Natural killer cell treated with Interleukin-12 subunit alpha and Interleukin-12 subunit beta and Interleukin-15 and Interleukin-18, amount 100 ng/mL, for 72 hours (primary cell): ENCODE measurements at regions not wholly inside any gene's neighbourhood (a gene's known extent, or its start where the extent isn't known, plus 50 kb on each side); places are given as distances from the start of the nearest gene placed in this dataset.
A peak's percentile ranks its signal among the peaks of the same experiment; 100 is the strongest.
"Not testable (repeated sequence)": the region's sequence is repeated elsewhere in the genome, so short reads cannot be mapped to it uniquely, and the experiment has no call there.

ENCODE experiments used
- ATAC-seq, 2 donors: fragments of 150-1000 bp; cut with Tn5 transposase in 1 of 2; sonication (Bioruptor Pico), chemical (Tn5 transposase) in 1 of 2; 2 replicates each; pipeline ENCODE4 v1.10.0; 2021
- DNase-seq: peaks from one replicate; pipeline ENCODE4 v3.0.0; 2022; ENCODE audit warnings: low spot score
- H3K27ac Mint-ChIP-seq, 2 donors: 1 replicate in 1 of 2; 2 replicates in 1 of 2; pipeline ENCODE4 v1.8.0; 2022; ENCODE audit warnings: mixed read lengths in 2 of 2, mild to moderate bottlenecking in 1 of 2, moderate library complexity in 1 of 2
- H3K27me3 Mint-ChIP-seq, 2 donors: 1 replicate in 1 of 2; 2 replicates in 1 of 2; pipeline ENCODE4 v1.8.0; 2022; ENCODE audit warnings: mixed read lengths in 2 of 2
- H3K36me3 Mint-ChIP-seq: one replicate; pipeline ENCODE4 v1.8.0; 2022; ENCODE audit warnings: mixed read lengths
- H3K4me1 Mint-ChIP-seq, 2 donors: 1 replicate in 1 of 2; 2 replicates in 1 of 2; pipeline ENCODE4 v1.8.0; 2022; ENCODE audit warnings: low read depth in 2 of 2, mixed read lengths in 2 of 2, mild to moderate bottlenecking in 1 of 2
- H3K4me3 Mint-ChIP-seq: one replicate; pipeline ENCODE4 v1.8.0; 2022; ENCODE audit warnings: mixed read lengths
- H3K9me3 Mint-ChIP-seq: 2 replicates; pipeline ENCODE4 v1.8.0; 2022; ENCODE audit warnings: mixed read lengths

- H3K36me3 Mint-ChIP-seq: no peaks in the 10 kb centered on the region
- H3K27me3 Mint-ChIP-seq: peaks cover 19 to 43% of the 10 kb centered on the region in 2 donors
- H3K4me3 Mint-ChIP-seq: no peak overlapping the region
- no peak for DNase-seq
- H3K27ac Mint-ChIP-seq: no peak overlapping the region
- no peaks in the 10 kb centered on the region for H3K4me1 Mint-ChIP-seq
- no peak for ATAC-seq
- no peaks in the 10 kb centered on the region for H3K9me3 Mint-ChIP-seq
These were observed 154.8 kb upstream of the FHL2 start for GRCh38 chr2:105553538-105554196.

- H3K36me3 Mint-ChIP-seq: no peaks in the 10 kb centered on the region
- H3K4me3 Mint-ChIP-seq: no peak overlapping the region
- ATAC-seq: no peak
- H3K27me3 Mint-ChIP-seq: peaks cover 7 to 21% of the 10 kb centered on the region in 2 donors
- H3K9me3 Mint-ChIP-seq: no peaks in the 10 kb centered on the region
- peaks cover 0 to 2% of the 10 kb centered on the region in 2 donors for H3K4me1 Mint-ChIP-seq
- no peak for DNase-seq
- no peak overlapping the region for H3K27ac Mint-ChIP-seq
These were observed 147.8 kb upstream of the FHL2 start for GRCh38 chr2:105546628-105546974.

GRCh38 chr2:105545730-105546627 is 147.1 kb upstream of the FHL2 start:
- H3K9me3 Mint-ChIP-seq: no peaks in the 10 kb centered on the region
- no peaks in the 10 kb centered on the region for H3K36me3 Mint-ChIP-seq
- ATAC-seq (no peak), DNase-seq (peak; percentile 76)
- no peak overlapping the region for H3K4me3 Mint-ChIP-seq
- peaks cover 7 to 21% of the 10 kb centered on the region in 2 donors for H3K27me3 Mint-ChIP-seq
- H3K4me1 Mint-ChIP-seq: peaks cover 0 to 2% of the 10 kb centered on the region in 2 donors
- no peak overlapping the region for H3K27ac Mint-ChIP-seq

- Mint-ChIP-seq H3K4me3 (no peak overlapping the region), H3K4me1 (peaks cover 0 to 2% of the 10 kb centered on the region in 2 donors), H3K27ac (no peak overlapping the region), H3K36me3 (no peaks in the 10 kb centered on the region), H3K9me3 (no peaks in the 10 kb centered on the region), H3K27me3 (peaks cover 7 to 16% of the 10 kb centered on the region in 2 donors)
- ATAC-seq (no peak), DNase-seq (no peak)
These were observed 145.9 kb upstream of the FHL2 start for GRCh38 chr2:105544591-105545377.

GRCh38 chr2:105541189-105542050 is 142.6 kb upstream of the FHL2 start:
- H3K4me1 Mint-ChIP-seq: peaks cover 0 to 2% of the 10 kb centered on the region in 2 donors
- peaks cover 14 to 16% of the 10 kb centered on the region in 2 donors for H3K27me3 Mint-ChIP-seq
- no peak for DNase-seq
- H3K27ac Mint-ChIP-seq: no peak overlapping the region
- H3K36me3 Mint-ChIP-seq: no peaks in the 10 kb centered on the region
- ATAC-seq: no peak
- H3K9me3 Mint-ChIP-seq: no peaks in the 10 kb centered on the region
- H3K4me3 Mint-ChIP-seq: no peak overlapping the region

- Mint-ChIP-seq H3K27ac (no peak overlapping the region), H3K4me1 (peaks cover 0 to 1% of the 10 kb centered on the region in 2 donors), H3K9me3 (no peaks in the 10 kb centered on the region), H3K36me3 (no peaks in the 10 kb centered on the region), H3K27me3 (peaks cover 14 to 15% of the 10 kb centered on the region in 2 donors), H3K4me3 (no peak overlapping the region)
- DNase-seq (no peak), ATAC-seq (no peak)
These were observed 141.8 kb upstream of the FHL2 start for GRCh38 chr2:105540642-105541041.

- H3K36me3 Mint-ChIP-seq: no peaks in the 10 kb centered on the region
- ATAC-seq: no peak
These were observed 140.5 kb upstream of the FHL2 start for GRCh38 chr2:105539331-105539730.

GRCh38 chr2:105538840-105539239 is 140.0 kb upstream of the FHL2 start:
- no peaks in the 10 kb centered on the region for H3K9me3 Mint-ChIP-seq
- H3K36me3 Mint-ChIP-seq: no peaks in the 10 kb centered on the region
- peaks cover 19 to 20% of the 10 kb centered on the region in 2 donors for H3K27me3 Mint-ChIP-seq
- H3K4me1 Mint-ChIP-seq: no peaks in the 10 kb centered on the region
- no peak for DNase-seq
- H3K4me3 Mint-ChIP-seq: no peak overlapping the region
- H3K27ac Mint-ChIP-seq: no peak overlapping the region
- ATAC-seq: no peak

More at GRCh38 chr2:105539331-105539730, 140.5 kb upstream of the FHL2 start:
- Mint-ChIP-seq H3K4me1 (no peaks in the 10 kb centered on the region), H3K27me3 (peaks cover 19 to 20% of the 10 kb centered on the region in 2 donors), H3K9me3 (no peaks in the 10 kb centered on the region), H3K27ac (no peak overlapping the region), H3K4me3 (no peak overlapping the region)
- DNase-seq: no peak

- DNase-seq (no peak), ATAC-seq (no peak)
- no peak overlapping the region for H3K4me3 Mint-ChIP-seq
- peaks cover 19 to 20% of the 10 kb centered on the region in 2 donors for H3K27me3 Mint-ChIP-seq
- no peak overlapping the region for H3K27ac Mint-ChIP-seq
- H3K9me3 Mint-ChIP-seq: no peaks in the 10 kb centered on the region
- H3K36me3 Mint-ChIP-seq: no peaks in the 10 kb centered on the region
- H3K4me1 Mint-ChIP-seq: no peaks in the 10 kb centered on the region
These were observed 139.1 kb upstream of the FHL2 start for GRCh38 chr2:105537920-105538319.

- no peak overlapping the region for H3K4me3 Mint-ChIP-seq
- H3K4me1 Mint-ChIP-seq: no peaks in the 10 kb centered on the region
- no peaks in the 10 kb centered on the region for H3K36me3 Mint-ChIP-seq
- peaks cover 20 to 22% of the 10 kb centered on the region in 2 donors for H3K27me3 Mint-ChIP-seq
- H3K9me3 Mint-ChIP-seq: no peaks in the 10 kb centered on the region
- no peak for DNase-seq
- no peak overlapping the region for H3K27ac Mint-ChIP-seq
- no peak for ATAC-seq
These were observed 138.6 kb upstream of the FHL2 start for GRCh38 chr2:105537466-105537865.

- H3K4me3 Mint-ChIP-seq: no peak overlapping the region
- H3K9me3 Mint-ChIP-seq: no peaks in the 10 kb centered on the region
- H3K27ac Mint-ChIP-seq: no peak overlapping the region
- peaks cover 20% of the 10 kb centered on the region in 2 donors for H3K27me3 Mint-ChIP-seq
- H3K36me3 Mint-ChIP-seq: no peaks in the 10 kb centered on the region
- DNase-seq (no peak), ATAC-seq (no peak)
- no peaks in the 10 kb centered on the region for H3K4me1 Mint-ChIP-seq
These were observed 137.3 kb upstream of the FHL2 start for GRCh38 chr2:105536175-105536574.

- H3K9me3 Mint-ChIP-seq, H3K4me3 Mint-ChIP-seq, DNase-seq, ATAC-seq, H3K4me1 Mint-ChIP-seq, H3K27me3 Mint-ChIP-seq, H3K27ac Mint-ChIP-seq, H3K36me3 Mint-ChIP-seq: not testable (repeated sequence)
These were observed 130.4 kb upstream of the FHL2 start for GRCh38 chr2:105529258-105529657.
